NCI-H748 (cell line): ENCODE measurements at regions not wholly inside any gene's neighbourhood (a gene's known extent, or its start where the extent isn't known, plus 50 kb on each side); places are given as distances from the start of the nearest gene placed in this dataset.

Source experiments
- DNase-seq: peaks from one replicate; lab custom pipeline; 2025; ENCODE audit not compliant: unreplicated experiment; lab: John Stamatoyannopoulos, UW

- no peak for DNase-seq
Observed at GRCh38 chr6:166052837-166053236, 114.8 kb downstream of the TBXT start.

- no peak for DNase-seq
Observed at GRCh38 chr6:166050559-166050958, 117.1 kb downstream of the TBXT start.

GRCh38 chr6:166046982-166047381, 120.7 kb downstream of the TBXT start:
- no peak for DNase-seq

DNA sequence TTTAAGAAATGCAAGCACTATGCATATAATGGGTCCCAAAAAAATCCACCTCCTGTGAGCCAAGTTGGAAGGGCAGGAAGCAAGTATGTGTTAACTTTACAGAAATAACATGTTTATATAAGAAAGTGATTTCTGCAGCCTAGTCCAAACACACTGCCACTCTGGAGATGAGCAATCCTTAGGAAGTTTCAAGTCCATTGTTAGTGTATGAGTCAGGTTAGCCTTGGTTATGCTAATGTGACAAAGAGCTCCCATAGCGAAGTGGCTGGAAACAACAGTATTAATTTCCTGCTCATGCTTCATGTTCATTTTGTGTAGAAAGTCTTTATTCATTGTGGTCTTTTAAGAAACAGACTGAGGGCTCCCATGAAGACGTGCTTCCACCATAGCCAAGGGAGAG, 121.4 kb downstream of the TBXT start:
- no peak for DNase-seq

DNA sequence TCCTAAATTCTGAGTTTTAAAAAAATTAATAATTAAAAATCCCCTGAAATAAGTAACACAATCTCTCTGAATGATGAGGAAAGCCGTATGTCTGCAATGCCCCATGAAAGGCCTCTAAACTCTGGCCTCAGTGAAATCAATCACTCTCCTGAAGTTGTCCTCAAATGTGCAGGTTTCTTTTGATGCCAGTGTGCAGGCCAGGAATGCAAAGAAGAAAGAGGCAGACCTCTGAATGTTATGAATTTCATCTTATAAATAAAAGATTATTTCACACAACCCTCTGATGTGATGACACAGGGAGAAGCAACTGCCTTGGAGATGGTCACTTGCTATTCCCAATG, 121.8 kb downstream of the TBXT start:
- DNase-seq = no peak

GRCh38 chr6:166045173-166045859, 122.3 kb downstream of the TBXT start:
- no peak for DNase-seq

DNA sequence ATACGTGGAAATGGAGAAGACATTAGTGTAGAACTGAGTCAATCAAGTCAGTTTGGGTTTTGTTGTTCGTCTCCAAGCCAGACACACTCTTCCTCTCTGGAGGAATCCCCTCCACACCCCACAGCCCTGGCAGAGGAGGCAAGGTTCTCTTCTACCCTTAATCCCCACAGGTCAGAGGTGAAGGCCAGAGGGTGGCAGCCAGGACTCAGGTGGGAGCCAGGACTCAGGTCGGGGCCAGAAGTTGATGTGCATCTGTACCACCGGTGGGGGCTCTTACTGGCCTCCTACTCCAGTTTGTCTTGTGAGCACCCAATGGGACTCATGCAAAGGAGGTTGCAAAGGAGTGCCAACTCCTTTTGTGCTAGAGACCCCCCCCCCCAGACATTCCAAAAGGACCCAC, 126.4 kb downstream of the TBXT start:
- DNase-seq = no peak

GRCh38 chr6:166040292-166040691, 127.4 kb downstream of the TBXT start:
- no peak for DNase-seq

DNA sequence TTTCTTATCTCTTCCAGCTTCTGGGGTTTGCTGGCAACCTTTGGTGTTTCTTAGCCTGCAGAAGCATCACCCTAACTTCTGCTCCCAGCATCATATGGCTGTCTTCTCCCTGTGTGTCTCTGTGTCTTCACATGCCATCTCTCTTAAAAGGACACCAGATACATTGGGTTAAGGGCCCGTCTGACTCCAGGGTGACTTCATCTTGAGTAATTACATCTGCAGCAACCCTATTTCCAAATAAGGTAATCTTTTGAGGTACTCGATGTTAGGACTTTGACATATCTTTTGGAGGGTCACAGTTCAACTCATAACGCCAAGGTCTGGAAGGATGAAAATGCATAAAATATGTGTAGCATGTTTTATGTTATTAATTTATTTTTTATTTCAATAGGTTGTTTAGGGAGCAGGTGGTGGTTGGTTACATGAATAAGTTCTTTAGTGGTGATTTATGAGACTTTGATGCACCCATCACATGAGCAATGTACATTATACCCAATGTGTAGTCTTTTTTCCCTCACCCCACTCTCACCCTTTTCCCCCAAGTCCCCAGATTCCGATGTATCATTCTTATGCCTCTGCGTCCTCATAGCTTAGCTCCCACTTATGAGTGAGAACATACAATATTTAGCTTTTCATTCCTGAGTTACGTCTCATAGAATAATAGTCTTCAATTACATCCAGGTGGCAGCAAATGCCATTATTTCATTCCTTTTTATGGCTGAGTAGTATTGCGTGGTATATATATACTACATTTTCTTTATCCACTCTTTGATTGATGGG, 131.1 kb downstream of the TBXT start:
- no peak for DNase-seq

DNA sequence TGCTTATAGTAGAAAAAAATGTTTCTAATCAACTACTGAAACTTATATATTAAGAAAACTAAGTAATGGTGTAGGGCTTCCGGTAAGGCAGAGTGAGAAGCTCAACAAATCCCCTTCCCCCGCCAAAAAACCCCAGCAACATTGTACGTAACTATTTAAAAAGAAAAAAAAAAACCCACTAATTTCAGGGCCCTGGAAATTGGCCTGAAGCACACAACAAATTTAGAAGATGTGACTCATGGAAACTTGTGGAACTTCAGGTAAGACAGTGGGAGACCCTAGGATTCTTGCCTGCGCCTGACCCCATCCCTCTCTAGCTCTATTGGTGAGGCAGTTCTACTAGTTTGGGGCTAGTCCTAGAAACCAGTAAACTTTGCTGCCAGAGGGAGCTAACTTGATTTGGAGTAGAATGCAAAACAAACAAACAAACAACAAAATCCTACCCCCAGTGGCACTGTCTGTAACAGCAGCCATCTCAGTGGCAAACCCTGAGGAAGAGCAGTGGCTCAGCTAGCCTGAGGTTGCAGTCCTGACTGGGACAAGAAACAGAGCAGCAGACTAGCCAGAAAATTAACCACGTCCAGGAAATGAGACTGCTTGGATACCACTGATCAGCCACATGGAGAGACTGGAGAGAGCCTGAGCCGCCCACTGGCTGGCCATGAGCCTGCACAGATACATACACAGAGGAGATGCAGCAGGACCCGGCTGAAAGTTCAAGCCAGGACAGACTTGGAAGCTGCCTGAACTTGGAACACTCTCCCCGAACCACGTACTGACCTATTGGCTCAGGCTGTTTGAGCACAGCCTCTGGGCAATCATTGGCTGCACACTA, 135.1 kb downstream of the TBXT start:
- DNase-seq = no peak

GRCh38 chr6:166031275-166031674, 136.4 kb downstream of the TBXT start:
- DNase-seq = no peak

GRCh38 chr6:166029506-166029905, 138.1 kb downstream of the TBXT start:
- no peak for DNase-seq

GRCh38 chr6:166027761-166028160, 139.9 kb downstream of the TBXT start:
- no peak for DNase-seq

DNA sequence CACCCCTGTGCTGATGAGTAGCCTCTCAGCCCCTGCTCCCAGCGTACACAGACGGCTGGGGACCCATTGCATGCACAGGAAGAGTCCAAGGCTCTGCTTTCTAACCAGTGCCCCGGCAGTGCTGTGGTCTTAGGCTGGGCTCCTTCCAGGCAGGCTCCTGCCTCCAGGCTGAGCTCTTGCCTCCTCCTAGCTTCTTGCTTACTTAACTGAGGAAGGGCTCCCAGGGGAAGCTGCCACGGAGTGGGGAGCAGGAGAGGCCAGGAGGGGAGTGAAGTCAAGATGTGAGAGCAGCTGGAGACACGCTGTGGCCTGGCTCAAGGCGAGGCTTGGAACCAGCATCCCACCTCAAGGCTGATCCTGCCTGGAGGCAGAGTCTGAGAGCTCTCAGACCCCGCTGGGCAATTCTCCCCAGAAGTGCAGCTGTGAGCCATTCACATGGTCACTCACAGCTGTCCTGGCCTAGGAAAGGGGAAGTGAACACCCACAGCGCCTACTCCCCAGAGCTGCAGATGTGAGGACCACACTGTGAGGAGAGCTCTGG, 141.0 kb downstream of the TBXT start:
- DNase-seq = no peak

DNA sequence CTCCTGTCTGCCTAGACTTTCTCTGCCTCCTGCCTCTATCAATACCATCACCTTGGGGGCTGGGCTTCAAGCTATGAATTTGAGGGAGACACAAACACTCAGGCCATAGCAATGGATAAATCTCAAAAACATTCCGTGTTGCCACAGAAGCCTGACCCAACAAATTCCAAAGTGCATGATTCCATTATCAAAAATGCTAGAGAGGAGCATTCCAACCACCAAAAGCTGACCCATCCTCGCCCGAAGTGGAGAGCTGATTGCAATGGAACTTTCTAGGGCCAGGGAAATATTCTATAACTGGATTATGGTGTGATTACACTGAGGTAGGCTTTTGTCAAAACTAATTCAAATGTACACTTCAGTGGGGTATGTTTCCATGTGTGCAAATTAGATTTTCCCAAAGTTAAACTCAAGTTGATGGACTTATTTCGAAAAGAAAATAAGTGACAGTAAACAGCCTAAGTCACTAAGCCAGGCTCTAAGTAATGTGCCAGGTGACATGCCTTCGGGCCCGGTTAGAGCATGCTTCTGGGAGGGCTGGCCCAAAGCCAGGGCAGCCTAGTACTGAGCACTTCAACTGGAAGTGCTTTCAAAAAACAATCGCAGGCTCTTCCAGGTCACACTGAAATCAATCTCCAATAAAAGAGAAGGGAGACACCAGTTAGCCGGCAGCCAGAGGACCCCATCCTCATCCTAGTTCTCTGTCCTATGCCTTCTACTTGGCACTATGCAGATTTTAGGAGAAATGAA, 142.3 kb downstream of the TBXT start:
- DNase-seq = no peak

GRCh38 chr6:166024252-166024651, 143.4 kb downstream of the TBXT start:
- no peak for DNase-seq

- DNase-seq = no peak
Observed at GRCh38 chr6:166023273-166023989, 144.2 kb downstream of the TBXT start.

DNA sequence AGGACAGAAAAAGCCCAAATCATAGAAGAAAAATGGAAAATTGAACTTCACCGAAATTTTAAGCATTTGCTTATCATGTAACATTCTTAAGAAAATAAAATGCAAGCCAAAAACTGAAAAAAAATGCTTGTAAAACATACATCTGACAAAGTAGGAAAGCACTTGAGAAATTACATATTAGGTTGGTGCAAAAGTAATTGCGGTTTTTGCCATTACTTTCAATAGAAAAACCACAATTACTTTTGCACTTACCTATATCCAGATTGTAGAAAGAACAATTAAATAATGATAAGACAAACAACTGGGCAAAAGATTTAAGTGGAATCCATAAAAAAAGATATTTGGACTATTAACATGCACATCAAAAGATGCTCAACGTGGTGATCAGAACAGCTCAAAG, 146.2 kb downstream of the TBXT start:
- no peak for DNase-seq

DNA sequence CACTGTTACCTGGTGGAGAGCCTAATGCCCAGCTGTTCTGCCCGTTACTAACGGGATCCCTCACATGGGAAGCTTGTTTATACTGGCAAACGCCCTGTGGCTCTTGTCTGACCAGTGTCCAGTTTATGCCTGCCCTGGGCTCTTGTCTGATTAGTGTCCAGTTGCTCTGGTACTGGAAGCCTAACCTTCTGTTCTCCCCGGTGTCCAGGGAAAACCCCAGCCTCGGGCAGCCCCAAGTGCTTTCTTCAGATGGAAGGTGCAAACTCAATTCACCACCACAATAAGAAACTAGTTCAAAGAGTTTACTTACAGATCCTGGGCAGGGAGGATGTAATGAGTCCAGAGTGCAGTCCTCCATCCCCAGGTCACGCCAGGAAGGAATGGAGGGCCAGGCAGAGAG, 148.4 kb downstream of the TBXT start:
- no peak for DNase-seq

DNA sequence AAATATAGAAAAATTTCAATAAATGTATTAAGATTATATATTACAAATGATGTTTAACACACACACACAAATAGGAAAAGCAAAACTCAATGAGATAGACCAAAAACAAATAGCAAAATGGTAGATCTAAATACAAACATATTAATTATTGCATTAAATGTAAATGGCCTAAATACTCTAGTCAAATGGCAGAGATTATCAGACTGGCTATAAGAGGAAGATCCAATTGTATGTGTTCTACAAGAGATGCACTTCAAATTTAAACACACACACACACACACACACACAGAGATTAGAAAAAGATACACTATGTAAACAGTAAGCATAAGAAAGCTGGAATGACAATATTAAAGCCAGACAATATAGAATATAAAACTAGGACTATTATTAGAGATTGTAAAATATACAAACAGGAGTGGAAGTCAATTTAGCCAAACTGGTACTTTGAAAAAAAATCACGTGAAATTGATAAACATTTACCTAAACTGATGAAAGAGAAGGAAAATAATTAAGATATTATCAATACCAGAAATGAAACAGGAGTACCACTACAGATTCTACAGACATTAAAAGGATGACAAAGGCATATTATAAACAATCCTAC, 150.5 kb downstream of the TBXT start:
- no peak for DNase-seq
